Stimulated activated CD8-positive, alpha-beta memory T cell treated with anti-CD3 and anti-CD28 coated beads, Interleukin-2, amount 100 ng/mL, for 48 hours (primary cell): ENCODE measurements at regions not wholly inside any gene's neighbourhood (a gene's known extent, or its start where the extent isn't known, plus 50 kb on each side); places are given as distances from the start of the nearest gene placed in this dataset.

Experiments
- DNase-seq, 2 donors: peaks; one replicate each; pipeline ENCODE4 v3.0.0-alpha.2; 2020; ENCODE audit warnings: low read depth in 2 of 2

DNA sequence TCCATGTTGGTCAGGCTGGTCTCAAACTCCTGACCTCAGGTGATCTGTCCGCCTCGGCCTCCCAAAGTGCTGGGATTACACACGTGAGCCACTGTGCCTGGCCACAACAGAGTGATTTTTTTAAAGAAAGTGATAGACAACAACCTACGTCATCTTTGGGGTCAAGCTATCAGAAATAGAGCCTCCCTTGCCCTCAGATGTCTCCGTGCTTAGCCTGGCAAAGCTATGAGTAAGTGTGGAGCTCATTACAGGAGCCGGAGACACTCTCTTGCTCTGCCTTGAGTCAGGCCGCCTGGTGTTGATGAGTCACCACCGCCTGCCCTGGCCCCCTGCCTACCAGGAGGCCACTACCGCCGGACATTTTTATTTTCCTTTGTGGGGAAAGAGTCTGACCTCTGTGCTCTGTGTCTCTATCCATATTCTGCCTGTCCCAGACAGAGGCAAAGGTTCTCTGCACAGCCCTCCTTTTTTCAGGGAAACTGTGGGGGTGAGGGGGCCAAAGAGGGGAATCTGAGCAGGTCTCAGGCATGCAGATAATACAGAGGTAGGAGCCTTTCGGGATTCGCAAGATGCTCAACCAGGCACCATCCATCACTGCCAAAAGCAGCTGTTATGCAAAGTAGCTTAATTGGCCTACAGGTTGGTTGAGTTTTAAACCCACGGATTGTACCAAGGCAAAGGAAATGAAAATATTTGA lies 123.7 kb upstream of the CPEB4 start:
- DNase-seq = no peak

- no peak for DNase-seq
Measured at GRCh38 chr5:173765029-173765644, 123.0 kb upstream of the CPEB4 start.

DNA sequence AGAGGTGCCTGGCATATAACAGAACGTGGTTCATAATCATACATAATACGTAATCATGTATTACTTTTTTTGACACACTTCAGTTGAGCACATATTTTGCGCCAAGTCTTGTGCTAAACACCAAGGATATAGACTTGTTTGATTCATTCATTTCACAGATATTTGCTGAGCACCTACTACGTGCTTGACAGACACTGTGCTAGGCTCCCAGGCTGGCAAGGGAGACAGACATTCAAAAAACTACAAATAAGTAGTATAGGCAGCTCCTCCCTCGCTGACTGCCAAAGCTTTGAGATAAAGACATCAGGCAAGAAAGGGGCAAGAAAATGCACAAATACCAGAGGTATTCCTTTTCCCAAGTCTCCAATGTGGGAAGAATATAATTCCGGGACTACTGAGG lies 122.5 kb upstream of the CPEB4 start:
- no peak for DNase-seq

DNA sequence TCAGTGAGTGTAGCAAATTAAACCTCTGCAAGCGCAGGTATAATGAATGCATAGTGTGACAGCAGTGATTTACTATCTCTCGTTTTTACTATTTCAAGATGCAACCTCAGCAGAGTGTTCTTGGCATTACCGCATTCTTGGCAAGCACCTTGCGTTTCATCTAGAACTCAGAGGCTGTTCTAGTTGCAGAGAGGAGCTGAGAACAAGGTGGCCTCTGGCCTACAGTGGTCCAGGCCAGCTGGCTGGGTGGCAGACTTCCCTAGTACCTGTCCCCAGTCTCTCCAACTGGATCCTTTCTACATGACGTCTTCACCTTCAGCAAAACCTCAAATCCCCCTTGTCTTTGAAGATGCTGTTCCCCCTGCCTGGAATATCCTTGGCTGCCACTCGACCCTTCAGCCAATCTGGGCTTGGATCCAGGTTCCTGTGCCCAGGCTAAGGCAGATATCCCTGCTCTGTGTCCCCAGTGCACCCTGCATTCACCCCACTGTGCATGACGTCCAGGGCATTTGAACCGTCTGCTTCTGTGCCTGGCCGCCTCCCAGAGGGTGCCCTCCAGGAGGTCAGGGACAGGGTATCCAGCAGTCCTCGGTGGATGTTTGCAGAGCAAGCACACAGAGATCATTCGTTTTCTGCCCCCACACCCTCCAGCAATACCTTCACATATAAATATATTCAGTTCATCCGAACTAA lies 120.4 kb upstream of the CPEB4 start:
- no peak for DNase-seq

GRCh38 chr5:173768267-173768806 lies 119.8 kb upstream of the CPEB4 start:
- no peak for DNase-seq

DNA sequence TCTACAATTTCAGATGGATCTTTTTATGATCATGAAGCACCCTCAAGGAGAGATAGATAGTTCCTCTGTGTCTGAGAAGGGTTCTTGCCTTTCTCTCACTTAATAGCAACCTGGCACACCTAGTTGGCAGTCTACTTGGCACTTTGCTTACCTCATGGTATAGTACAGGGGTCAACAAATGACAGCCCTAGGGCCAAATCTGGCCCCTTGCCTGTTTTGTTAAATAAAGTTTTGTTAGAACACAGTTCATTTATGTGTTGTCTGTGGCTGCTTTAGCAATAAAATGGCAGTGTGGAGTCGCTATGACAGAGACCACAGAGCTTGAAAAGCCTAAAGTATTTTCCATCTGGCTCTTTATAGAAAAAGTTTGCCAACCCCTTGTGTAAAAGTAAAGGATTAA lies 119.3 kb upstream of the CPEB4 start:
- DNase-seq = no peak

- DNase-seq = no peak
Measured at GRCh38 chr5:173770637-173771036, 117.5 kb upstream of the CPEB4 start.

DNA sequence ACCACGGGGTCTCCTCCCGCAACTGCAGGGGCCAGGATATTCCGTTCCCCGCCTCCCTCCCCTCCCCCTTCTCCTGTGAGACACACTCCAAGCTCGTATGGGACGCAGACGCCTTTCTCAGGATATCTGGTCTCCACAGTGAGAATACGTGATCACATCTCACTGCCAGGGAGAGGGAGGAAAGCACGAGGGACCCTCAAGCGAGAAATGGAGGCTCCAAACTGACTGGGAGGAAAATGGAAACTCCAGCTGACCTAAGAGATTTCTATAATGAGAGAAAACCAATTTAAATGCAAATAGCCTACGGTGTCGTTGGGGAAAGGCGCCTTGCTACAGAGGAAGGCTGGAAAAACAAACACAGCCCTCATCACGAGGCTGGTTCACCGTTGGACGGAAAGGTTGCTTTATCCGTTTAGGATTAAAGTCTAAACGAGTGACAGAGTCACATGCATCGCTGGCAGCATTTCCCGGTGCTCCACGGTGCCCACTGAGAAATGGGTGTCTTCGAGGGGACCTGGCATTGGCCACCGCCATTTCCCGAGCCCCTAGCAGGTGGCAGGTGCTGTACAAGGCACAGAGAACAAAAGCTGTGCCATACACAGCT lies 116.9 kb upstream of the CPEB4 start:
- DNase-seq = no peak

- DNase-seq = no peak
Measured at GRCh38 chr5:173771725-173772383, 116.3 kb upstream of the CPEB4 start.

DNA sequence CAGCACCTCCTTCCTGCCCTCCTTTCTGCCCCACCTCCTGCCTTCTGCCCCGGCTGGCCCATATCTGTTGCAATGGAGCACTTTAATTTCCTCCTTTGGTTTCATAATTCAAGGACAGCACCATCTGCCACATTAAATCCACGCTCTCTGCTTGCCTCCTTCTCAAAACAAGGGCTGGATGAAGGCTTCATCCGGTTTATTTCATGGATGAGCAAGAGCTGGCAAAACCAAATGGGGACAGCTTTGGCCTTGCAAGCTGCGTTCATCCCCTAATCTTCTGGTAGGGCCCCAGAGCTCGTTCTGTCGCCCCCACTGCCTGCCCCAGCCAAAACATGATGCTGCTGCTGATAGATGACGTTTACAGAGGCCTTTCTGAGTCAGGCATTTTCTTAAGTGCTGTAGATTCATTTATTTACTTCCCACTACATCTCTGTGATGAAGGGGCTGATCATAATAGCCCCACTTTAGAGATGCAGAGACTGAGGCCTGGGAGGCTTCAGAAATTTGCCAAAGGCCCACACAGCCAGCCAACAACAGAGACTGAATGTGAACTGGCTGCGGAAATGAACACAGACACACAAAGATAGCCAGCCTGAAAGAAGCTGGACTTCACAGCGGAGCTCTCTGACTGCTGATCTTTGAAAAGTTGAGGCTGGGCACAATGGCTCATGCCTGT lies 115.6 kb upstream of the CPEB4 start:
- DNase-seq = no peak

GRCh38 chr5:173774271-173774761 lies 113.8 kb upstream of the CPEB4 start:
- DNase-seq = no peak

DNA sequence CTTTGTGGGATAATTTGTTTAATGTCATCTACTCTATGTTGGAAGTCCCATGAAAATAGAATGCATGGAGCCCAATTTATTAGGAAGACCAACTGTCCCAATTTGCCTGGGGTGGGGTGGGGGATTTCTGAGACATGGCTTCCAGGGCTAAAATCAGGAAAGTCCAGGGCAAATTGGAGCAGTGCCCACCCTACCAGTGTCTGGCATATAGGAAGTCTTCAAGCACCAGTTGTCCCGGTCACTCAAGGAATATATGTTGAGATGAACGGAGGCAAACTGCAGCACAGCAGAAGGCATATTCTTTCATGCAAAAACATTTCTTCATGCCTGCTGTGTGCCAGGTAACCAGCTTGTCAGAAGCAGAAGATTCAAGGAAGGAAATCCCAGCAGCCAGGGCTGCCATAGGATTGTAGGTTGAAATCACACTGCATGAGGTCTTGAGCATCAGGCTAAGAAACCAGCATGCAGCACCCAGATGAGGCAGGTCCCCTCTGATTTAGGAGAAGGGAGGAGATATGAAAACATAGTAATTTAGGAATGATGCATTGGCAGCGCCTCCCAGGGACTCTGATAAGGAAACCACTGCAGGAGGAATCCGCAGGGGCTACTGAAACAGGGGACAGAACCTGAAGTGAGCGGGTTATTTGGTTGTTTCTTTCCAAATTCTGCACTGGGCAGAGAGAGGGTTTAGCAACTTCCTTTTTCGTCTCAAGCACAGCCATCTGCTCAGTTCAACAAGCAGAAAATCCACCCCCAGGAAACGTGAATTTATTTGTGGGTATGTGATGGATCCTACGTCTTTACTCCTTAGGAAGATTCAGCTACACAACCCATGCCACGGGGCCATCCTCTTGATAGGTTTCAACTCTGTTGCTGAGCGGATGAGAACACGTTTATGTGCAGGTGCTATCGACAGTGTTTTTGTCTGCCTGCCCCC lies 112.6 kb upstream of the CPEB4 start:
- DNase-seq = no peak

DNA sequence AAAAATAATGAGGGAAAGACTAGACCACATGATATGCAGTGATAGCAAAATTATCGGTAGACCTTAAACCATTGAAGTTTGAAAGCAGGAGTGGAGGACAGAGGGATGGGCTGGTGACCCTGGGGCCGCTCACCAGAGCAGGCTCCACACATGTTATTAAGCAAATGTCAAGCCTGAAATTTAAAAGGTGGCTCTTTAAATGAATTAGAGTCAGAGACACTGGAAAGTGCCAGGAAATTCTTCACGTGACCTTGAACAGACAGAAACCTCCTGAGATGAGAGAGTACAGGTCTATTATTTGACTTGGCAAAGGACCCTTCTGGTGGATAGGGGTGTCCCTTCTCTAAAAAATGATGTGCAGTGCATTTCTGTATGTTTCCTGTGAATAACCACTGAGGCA lies 111.0 kb upstream of the CPEB4 start:
- no peak for DNase-seq

- DNase-seq = no peak
Measured at GRCh38 chr5:173777674-173778073, 110.5 kb upstream of the CPEB4 start.

DNA sequence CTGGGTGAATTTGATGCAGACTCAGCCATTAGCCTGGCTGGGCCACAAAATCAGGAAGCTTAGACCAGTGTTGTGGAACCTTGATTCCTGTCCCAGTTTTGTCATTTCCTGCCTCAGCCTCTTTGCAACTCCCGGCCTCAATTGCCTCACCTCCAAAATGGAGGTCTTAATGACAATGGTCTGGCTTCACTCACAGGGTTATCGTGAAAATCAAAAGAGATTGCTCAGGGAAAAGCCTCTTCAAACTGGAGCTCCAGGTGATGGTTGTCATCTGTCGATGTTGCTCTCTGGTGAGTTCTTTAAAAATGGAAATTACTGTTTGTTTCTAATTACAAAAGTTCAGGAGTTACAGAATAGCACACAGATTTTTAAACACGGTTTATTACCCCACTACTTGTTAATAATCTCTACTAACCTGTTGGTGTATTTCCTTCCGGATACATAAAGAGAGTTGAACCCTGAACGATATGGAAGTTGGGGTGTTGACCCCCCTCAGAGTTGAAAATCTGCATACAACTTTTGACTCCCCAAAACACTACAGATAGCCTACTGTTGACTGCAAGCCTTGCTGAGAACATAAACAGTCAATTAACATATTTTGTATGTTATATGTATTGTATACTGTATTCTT lies 109.9 kb upstream of the CPEB4 start:
- no peak for DNase-seq

GRCh38 chr5:173778784-173779304 lies 109.3 kb upstream of the CPEB4 start:
- no peak for DNase-seq

- DNase-seq = no peak
Measured at GRCh38 chr5:173780235-173781234, 107.6 kb upstream of the CPEB4 start.

GRCh38 chr5:173781432-173781815 lies 106.7 kb upstream of the CPEB4 start:
- DNase-seq = no peak
